Esophagus (tissue), 2 donors: ENCODE measurements at regions not wholly inside any gene's neighbourhood (a gene's known extent, or its start where the extent isn't known, plus 50 kb on each side); places are given as distances from the start of the nearest gene placed in this dataset.
A peak's percentile ranks its signal among the peaks of the same experiment; 100 is the strongest.

Experiments
- H3K27ac ChIP-seq, 2 donors: one replicate each; pipeline ENCODE4 v1.5.1; 2013; ENCODE audit warnings: low read depth in 2 of 2, mild to moderate bottlenecking in 2 of 2, inconsistent platforms in 1 of 2, low read length in 1 of 2, moderate library complexity in 1 of 2
- H3K27me3 ChIP-seq, 2 donors: one replicate each; pipeline ENCODE4 v1.6.1; 2013; ENCODE audit warnings: low read length in 2 of 2, control low read depth in 1 of 2, mild to moderate bottlenecking in 1 of 2; ENCODE audit not compliant: insufficient read depth in 2 of 2, control insufficient read depth in 1 of 2
- H3K36me3 ChIP-seq, 2 donors: one replicate each; pipeline ENCODE4 v1.6.1; 2013; ENCODE audit warnings: low read length in 1 of 2; ENCODE audit not compliant: control insufficient read depth in 2 of 2, insufficient read depth in 2 of 2
- H3K4me1 ChIP-seq, 2 donors: one replicate each; pipeline ENCODE4 v1.6.1; 2013; ENCODE audit warnings: low read length in 1 of 2; ENCODE audit not compliant: control insufficient read depth in 2 of 2, insufficient read depth in 2 of 2
- H3K4me3 ChIP-seq, 2 donors: one replicate each; pipeline ENCODE4 v1.5.1; 2013; ENCODE audit warnings: low read length in 2 of 2, mild to moderate bottlenecking in 2 of 2, low read depth in 1 of 2, moderate library complexity in 1 of 2
- H3K9me3 ChIP-seq, 2 donors: one replicate each; pipeline ENCODE4 v1.6.1; 2013; ENCODE audit warnings: mild to moderate bottlenecking in 2 of 2, low read depth in 1 of 2, low read length in 1 of 2, moderate library complexity in 1 of 2; ENCODE audit not compliant: control insufficient read depth in 2 of 2, insufficient read depth in 1 of 2
- WGBS, 2 donors: extraction: QIAGEN DNeasy Blood & Tissue Kit; methylation state at CpG; one replicate each; pipeline ENCODE4 v1.1.7; 2013; 5-methylcytosine and 5-hydroxymethylcytosine counted together
- donor health status: healthy with polysubstance abuse.
- donor health status: Bipolar disorder and iron deficiency.

- Histone ChIP-seq H3K27ac (peak overlapping the region in 1 of 2 donors; percentile 73), H3K4me3 (no peak overlapping the region), H3K36me3 (no peaks in the 10 kb centered on the region), H3K4me1 (peaks cover 0 to 2% of the 10 kb centered on the region in 2 donors), H3K27me3 (no peaks in the 10 kb centered on the region), H3K9me3 (no peaks in the 10 kb centered on the region)
- 46 to 64% methylated on average over 5 of the region's 5 CpGs for WGBS, 2 donors
Measured at GRCh38 chr7:67696124-67696523, 699.5 kb downstream of the TYW1 start.

- peaks cover 0 to 2% of the 10 kb centered on the region in 2 donors for H3K4me1 ChIP-seq
- no peaks in the 10 kb centered on the region for H3K36me3 ChIP-seq
- no peaks in the 10 kb centered on the region for H3K27me3 ChIP-seq
- no peak overlapping the region for H3K4me3 ChIP-seq
- WGBS, 2 donors, result 49 to 62% methylated on average over 7 of the region's 7 CpGs
- H3K27ac ChIP-seq, result no peak overlapping the region
- no peaks in the 10 kb centered on the region for H3K9me3 ChIP-seq
Measured at GRCh38 chr7:67696878-67697277, 700.2 kb downstream of the TYW1 start.

GRCh38 chr7:67698354-67698753, 701.7 kb downstream of the TYW1 start:
- WGBS, 2 donors, result 53 to 84% methylated on average over 6 of the region's 6 CpGs
- H3K36me3 ChIP-seq, result no peaks in the 10 kb centered on the region
- no peak overlapping the region for H3K4me3 ChIP-seq
- no peaks in the 10 kb centered on the region for H3K27me3 ChIP-seq
- no peaks in the 10 kb centered on the region for H3K9me3 ChIP-seq
- no peak overlapping the region for H3K27ac ChIP-seq
- peaks cover 0 to 2% of the 10 kb centered on the region in 2 donors for H3K4me1 ChIP-seq

- Histone ChIP-seq H3K36me3 (no peaks in the 10 kb centered on the region), H3K27ac (no peak overlapping the region), H3K4me1 (no peaks in the 10 kb centered on the region), H3K4me3 (no peak overlapping the region), H3K27me3 (no peaks in the 10 kb centered on the region), H3K9me3 (peaks cover 0 to 2% of the 10 kb centered on the region in 2 donors)
- 45 to 56% methylated on average over 2 of the region's 2 CpGs for WGBS, 2 donors
Measured at GRCh38 chr7:67705850-67706249, 709.2 kb downstream of the TYW1 start.

- H3K27ac ChIP-seq, result no peak overlapping the region
- H3K9me3 ChIP-seq, result peaks cover 0 to 2% of the 10 kb centered on the region in 2 donors
- H3K4me1 ChIP-seq, result no peaks in the 10 kb centered on the region
- no peak overlapping the region for H3K4me3 ChIP-seq
- H3K27me3 ChIP-seq, result no peaks in the 10 kb centered on the region
- 80 to 87% methylated on average over 6 of the region's 6 CpGs for WGBS, 2 donors
- H3K36me3 ChIP-seq, result no peaks in the 10 kb centered on the region
Measured at GRCh38 chr7:67711706-67712105, 715.1 kb downstream of the TYW1 start.

- 76 to 86% methylated on average over 13 of the region's 13 CpGs for WGBS, 2 donors
- no peaks in the 10 kb centered on the region for H3K4me1 ChIP-seq
- H3K27ac ChIP-seq, result no peak overlapping the region
- no peaks in the 10 kb centered on the region for H3K36me3 ChIP-seq
- H3K9me3 ChIP-seq, result peaks cover 0 to 2% of the 10 kb centered on the region in 2 donors
- no peaks in the 10 kb centered on the region for H3K27me3 ChIP-seq
- H3K4me3 ChIP-seq, result no peak overlapping the region
Measured at GRCh38 chr7:67713451-67714056, 716.9 kb downstream of the TYW1 start.

GRCh38 chr7:67716729-67717128, 720.1 kb downstream of the TYW1 start:
- Histone ChIP-seq H3K4me3 (no peak overlapping the region), H3K9me3 (no peaks in the 10 kb centered on the region), H3K27ac (no peak overlapping the region), H3K4me1 (no peaks in the 10 kb centered on the region), H3K27me3 (no peaks in the 10 kb centered on the region), H3K36me3 (no peaks in the 10 kb centered on the region)
- WGBS, 2 donors, result 46 to 49% methylated on average over 2 of the region's 2 CpGs

DNA sequence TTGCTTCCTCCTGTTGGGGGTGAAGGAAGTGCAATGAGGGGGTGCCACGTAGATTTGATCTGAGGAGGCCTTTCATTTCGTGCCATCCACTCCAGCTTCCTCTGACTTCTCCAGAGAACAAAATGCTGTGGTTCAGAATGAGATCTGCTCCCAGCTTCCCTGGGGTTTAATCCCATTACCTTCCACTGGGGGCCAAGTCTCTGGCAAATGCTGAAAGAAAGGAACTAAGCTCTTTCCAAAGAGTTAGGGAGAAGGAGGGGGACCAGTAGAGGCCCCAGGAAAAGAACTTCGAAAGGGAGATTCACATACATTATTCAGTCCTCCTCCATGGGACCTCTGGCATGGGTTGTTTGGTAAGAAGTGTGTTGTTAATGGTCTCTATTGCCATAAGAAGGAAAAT, 727.0 kb downstream of the TYW1 start:
- Histone ChIP-seq H3K9me3 (no peaks in the 10 kb centered on the region), H3K27me3 (no peaks in the 10 kb centered on the region), H3K4me1 (no peaks in the 10 kb centered on the region), H3K36me3 (no peaks in the 10 kb centered on the region), H3K27ac (no peak overlapping the region), H3K4me3 (no peak overlapping the region)
- WGBS, 2 donors, result 41 to 43% methylated on average over 3 of the region's 3 CpGs

GRCh38 chr7:67724435-67724834, 727.8 kb downstream of the TYW1 start:
- WGBS, 2 donors, result 78 to 86% methylated on average over 5 of the region's 5 CpGs
- Histone ChIP-seq H3K9me3 (no peaks in the 10 kb centered on the region), H3K4me1 (no peaks in the 10 kb centered on the region), H3K27me3 (no peaks in the 10 kb centered on the region), H3K36me3 (no peaks in the 10 kb centered on the region), H3K4me3 (no peak overlapping the region), H3K27ac (no peak overlapping the region)

GRCh38 chr7:67724955-67725354, 728.3 kb downstream of the TYW1 start:
- Histone ChIP-seq H3K27ac (no peak overlapping the region), H3K9me3 (no peaks in the 10 kb centered on the region), H3K4me3 (no peak overlapping the region), H3K27me3 (no peaks in the 10 kb centered on the region), H3K4me1 (no peaks in the 10 kb centered on the region), H3K36me3 (no peaks in the 10 kb centered on the region)
- 77 to 81% methylated on average over 2 of the region's 2 CpGs for WGBS, 2 donors
